Pons (tissue), 1 donor: ENCODE measurements at regions not wholly inside any gene's neighbourhood (a gene's known extent, or its start where the extent isn't known, plus 50 kb on each side); places are given as distances from the start of the nearest gene placed in this dataset.
A peak's percentile ranks its signal among the peaks of the same experiment; 100 is the strongest.

Source experiments
- DNase-seq: peaks from one replicate; pipeline ENCODE4 v3.0.0-alpha.2; 2016; ENCODE audit warnings: low spot score

DNA sequence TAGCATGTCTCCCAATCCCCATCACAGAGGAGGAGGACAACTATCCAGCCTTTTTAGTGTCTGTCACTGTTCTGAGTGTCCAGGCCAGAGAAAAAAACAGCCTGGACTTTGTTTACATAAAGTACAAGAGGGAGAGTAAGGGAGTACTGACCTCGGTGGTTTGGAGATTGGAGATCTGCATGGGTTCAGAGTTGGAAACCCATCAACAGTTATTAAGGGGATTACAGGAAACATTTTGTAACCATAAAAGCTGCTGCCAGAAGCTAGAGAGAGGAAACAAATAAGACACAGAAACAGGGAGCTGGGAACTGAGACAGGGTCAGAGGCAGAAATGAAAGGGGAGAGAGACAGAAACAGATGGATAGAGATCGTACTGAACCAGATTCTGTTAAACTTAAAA is 131.5 kb upstream of the CTTNBP2NL start:
- peak; percentile 9 for DNase-seq

DNA sequence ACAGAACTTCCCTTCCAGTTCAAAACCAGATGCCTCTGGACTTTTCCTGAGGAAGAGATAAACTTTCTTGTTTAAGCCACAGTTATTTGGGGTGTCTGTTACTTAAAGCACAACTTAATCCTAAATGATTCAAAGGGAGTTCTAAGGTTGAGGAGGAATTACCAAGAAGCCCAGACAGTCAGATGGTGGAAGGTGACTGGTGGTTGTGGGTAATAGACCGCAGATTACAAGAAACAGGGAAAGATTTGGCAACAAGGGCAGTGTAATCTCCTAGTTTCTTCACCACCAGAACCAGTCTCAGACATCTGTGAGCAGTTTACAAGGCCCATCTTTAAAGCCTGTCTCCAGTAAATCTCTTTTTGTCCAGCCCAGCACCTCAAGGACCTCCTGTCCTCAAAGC is 130.1 kb upstream of the CTTNBP2NL start:
- no peak for DNase-seq

DNA sequence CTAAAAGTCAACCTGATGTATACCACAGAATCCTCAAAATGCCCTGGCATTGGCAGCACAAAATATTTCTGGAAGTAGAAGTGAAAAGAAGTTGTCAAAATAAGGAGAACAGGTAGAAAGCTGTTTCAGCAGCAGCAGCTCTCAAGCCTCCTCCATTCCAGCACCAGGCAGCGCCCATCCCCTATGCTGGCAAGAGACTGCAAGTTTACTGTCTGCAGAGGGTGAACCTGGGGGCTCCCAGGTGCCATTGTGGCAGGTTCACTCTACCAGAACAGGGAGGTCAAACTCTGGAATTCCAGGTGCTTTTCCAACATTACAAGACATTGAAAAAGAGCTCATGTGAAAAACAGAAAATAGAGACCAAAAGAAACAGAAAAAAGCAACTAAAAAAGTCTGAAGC is 128.8 kb upstream of the CTTNBP2NL start:
- no peak for DNase-seq

DNA sequence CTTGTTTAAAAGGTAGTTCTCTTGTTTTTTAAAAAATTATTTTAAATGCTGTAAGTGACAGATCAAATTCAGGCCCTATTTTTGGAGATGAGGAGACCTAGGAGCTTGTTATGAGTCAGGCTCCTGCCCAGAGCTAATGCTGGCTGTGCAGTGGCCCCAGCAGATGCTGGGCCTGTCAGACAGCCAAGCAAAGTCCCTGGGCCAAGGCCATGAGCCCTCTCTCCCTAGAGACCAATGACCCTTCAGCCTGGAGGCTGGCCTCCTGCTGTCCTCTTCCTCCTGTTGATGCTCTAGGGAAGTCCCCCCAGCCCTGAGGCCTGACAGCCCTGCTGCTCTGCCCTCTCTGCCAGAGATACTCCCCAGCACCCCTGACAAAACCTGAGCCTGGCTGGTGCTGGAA is 128.1 kb upstream of the CTTNBP2NL start:
- no peak for DNase-seq

DNA sequence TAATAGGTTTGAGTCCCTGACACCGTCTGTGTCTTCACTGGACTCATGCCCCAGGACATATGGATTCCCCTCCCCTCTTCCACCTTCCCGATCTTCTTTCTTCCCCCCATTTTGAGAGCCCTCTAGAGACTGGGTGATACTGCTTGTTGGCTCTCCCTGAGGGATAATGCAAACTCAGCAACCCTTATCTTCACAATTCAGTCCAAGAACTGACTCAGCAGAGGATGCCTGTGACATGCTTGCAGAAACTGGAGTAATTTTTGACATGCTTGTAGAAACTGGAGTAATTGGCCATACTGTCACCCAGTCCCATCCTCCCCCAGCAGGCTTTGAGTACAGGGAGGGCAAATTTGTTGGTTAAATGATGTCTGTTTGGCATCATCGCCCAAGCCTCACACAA is 127.6 kb upstream of the CTTNBP2NL start:
- DNase-seq = no peak

DNA sequence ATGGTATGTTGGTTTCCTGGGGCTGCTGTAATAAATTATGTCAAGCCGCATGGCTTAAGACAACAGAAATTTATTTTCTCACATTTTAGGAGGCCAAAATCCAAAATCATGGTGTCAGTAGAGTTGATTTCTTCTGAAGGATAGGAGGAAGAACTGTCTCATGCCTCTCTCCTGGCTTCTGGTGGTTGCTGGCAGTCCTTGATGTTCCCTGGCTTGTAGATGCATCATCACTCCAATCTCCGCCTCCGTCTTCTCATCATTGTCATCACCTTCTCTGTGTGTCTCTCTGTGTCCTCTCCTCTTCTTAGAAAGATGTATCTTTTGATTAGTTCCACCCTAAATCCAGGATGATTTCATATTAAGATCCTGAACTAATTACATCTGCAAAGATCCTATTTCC is 124.7 kb upstream of the CTTNBP2NL start:
- no peak for DNase-seq

DNA sequence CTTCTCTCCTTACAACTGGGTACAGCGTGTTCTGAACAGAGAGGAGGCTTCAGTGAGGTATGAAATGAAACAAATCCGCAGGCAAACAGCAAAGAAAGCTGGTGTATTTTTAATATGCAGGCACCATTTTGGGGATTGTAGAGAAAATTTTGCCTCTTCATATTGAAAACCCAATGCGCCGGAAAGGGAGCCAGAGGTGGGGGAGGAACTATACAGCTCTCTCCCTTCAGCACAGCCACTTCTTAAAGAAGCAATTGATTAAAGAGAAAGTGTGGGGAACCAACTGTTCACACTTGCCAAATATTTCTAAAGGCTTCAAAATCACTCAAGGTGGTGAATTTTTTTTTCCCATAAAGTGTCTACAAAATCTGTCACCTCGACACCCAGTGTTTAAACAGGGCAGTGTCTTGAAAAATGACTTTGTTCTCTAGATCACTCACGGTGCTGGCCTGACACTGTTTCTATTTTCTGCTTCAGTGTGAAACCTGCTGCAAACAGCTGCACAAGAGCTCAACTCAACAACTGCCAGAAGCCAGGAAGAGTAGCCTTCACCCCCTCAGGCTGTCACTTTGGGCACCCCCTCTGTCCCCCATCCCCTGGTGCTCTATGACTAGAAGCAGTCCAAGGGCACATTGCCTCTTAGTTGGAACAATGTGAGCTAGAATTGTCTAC is 123.8 kb upstream of the CTTNBP2NL start:
- no peak for DNase-seq

DNA sequence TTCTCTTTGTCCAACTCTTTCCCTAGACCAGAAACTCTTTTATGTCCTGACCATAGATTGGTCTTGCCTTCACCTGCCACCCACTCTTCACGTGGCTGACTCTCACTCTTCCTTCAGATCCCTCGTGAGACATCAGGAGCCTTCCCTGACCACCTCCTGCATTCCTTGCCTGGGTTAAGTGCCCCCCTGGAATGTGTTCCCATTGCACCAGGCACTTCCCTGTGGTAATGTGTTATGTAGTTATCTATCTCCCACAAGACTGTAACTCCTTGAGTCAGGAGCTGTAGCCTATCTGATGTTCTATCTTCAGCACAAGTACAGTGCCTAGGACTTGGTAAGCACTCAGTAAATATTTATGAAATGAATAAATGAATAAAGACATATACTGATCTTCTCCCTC is 111.2 kb upstream of the CTTNBP2NL start:
- DNase-seq = no peak

DNA sequence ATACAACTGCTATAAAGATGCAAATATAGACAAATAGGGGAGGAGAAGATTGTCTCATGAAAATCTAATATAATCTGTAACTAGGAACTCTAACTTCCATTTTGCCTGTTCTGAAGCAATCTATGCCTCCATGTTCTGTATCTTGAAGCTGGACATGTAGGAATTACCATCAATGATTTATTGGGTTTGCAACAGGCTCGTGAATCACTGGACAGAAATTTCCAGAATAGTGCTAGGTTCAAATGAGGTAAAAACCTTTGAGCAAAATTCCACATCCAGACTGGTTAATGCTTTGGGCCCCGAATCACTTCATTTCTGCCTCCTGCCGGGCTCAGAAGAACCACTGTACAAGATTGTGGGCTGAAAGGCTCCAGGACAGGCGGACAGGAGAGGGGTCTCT is 110.7 kb upstream of the CTTNBP2NL start:
- DNase-seq = no peak

DNA sequence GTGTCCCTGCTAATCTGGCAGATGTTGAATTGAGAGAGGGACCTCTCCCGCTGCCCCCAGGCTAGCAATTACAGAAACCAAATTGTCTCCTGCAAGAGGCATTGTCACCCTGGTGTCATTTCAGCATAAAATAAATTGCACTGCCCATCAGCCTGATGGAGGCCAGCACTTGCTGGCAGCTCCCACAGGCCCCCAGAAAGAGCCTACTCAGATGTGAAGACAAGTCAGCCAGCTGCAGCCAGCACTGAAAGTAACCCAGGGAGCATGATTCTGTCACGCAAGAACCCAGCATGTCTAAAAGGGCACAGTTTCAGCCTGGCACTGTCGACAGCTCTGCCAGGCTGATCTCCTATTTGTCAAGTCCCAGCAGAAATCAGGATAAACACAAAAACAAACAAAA is 110.3 kb upstream of the CTTNBP2NL start:
- no peak for DNase-seq

DNA sequence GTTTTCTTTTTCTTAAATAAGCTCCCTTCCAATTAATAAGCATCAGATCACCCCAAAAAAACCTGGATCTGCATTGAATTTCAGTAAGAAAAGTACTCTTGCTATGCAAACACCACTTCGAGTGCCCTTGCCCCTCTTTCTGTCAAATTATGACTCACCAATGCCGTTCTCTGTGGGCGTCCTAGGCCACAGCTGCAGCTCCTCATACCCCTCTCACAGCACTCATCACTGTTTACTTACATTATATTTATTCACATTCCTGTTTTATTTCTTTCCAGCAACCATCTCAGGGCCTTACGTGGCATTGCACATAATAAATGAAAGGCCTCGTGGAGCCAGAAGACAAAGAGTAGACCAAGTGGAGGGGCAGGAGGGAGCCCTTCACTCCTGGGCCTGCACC is 99.1 kb upstream of the CTTNBP2NL start:
- DNase-seq = no peak

DNA sequence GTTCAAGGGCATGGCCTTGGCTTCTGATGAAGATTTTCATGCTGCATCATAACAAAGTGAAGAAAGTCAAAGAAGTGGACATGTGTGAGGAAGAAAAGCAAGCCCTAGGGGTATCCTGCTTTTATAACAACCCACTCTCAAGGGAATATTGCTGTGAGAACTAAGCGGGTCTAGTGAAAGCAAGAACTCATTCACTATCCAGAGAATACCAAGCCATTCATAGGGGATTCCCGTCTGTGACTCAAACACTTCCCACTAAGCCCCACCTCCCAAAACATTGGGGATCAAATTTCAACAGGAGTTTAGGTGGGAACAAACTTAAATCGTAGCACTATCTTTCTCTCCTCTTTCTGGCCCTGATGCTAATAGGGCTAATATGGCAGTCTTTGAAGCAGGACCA is 98.5 kb upstream of the CTTNBP2NL start:
- DNase-seq = no peak

DNA sequence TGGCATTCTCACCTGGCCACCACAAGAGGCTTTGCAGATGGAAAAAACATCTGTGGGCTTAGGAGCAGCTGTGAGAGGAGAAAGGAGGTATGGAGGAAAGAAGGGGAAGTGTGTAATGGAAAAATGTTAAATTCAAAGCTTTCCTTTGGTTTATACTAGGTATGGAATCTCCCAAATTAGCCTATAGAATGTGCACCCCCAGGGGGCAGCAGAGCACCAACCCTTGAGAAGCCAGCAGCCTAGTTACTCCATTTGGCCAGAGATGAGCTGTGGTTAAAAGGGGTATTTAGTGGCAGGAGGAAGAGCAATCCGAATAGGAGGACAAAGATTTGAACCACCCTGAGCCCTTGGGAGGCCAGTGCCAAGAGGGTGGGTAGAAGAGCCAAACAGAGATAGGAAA is 97.5 kb upstream of the CTTNBP2NL start:
- no peak for DNase-seq

DNA sequence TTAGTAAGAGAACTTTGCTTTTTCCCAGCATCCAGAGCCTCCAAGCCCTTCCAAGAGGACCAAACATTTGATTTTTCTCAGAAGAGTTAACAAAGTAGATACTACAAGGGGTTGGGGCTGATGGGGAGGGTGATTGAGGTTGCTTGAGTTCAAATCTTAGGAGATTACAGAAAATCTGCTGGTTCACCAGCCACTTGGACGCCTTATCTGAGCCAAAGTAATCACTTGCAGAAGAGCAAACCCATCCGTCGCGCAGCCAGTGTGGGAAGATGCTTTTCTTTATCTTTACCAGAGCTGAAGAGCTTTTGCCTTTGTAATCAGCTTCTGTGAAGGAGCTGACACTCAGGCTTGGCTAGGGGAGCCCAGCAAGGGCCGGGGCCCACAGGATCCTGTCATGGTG is 91.9 kb upstream of the CTTNBP2NL start:
- no peak for DNase-seq

DNA sequence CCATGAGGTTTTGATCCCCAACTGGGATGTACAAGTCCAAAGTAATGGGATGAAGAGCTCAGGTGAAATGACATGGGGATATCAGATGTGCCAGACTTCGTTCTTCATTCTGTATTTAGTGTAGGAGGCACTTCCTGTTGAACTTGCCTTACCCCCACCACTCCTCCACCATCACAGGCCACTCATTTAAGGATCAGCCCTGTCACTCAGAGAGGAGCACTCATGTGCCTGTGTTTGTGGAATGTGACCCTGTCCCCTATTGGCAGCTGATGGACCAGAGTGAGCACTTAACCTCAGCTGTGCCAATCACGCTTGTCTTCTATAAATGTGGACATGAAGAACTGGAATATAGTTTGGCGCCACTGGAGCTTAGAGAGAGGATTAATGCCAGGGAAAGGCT is 91.4 kb upstream of the CTTNBP2NL start:
- no peak for DNase-seq

DNA sequence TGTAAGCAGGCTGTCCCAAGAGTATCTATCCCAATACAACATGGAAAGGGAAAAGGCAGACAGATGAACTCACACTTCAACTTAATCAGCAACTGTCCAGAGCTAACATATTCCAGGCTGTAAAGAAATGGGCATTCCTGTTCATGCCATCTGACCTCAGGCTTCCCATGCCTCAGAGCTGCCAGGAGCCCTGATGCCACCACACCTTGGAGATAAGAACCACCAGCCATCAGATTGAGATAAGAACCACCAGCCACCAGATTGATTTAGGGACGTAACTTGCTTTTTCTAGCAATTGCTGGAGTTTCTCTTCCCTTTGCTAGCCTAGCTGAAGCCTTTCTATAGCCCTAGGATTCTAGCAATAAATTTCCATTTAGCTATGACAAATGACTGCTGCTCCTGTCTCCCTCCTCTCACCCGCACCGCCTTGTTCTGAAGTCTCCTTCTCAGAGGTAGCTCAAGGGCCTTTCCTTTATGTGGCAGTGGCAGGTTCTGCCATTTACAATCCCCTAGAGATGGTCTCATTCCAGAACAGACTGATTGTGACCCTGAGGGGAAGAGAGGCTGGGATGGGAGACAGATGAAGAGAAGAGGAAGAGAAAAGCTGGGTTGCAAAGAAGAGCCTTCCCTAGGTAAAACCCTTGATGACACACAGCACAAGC is 88.0 kb upstream of the CTTNBP2NL start:
- DNase-seq = no peak

DNA sequence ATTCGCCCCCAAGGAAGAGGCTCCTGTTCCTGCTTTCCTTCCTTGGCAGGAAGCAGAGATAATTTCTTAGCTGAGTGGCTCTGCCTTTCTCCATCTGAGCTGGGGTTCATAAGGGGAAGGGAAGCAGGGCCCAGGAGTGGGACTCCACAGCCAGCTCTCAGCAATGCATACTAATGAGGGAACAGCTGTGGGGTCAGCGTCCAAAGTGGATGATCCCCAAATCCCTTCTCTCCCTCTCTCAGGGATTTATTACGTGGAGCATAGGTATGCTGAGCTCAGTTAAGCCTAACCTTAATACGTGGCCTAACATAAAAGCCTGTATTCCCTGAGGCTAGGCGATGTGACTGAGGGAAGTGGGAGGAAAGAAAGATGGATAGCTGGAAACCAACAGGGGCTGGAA is 87.3 kb upstream of the CTTNBP2NL start:
- no peak for DNase-seq

DNA sequence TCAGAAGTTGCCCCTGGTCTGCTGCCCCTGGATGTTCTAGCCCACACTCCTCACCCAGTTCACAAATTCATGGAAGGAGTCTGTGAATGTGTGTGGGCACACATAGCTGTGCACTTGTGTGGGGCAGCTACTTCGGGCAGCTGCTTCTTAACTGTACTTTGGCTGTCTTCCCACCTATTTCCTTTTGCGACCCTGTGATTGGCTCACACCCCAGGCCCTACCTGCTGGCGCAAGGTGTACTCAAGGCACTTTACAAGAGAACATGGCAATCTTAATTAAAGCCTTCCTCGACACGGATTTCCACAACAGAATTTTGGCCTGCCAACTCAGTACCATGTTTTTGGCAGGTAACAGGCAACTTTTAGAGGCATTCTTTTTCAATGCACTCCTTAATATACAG is 86.5 kb upstream of the CTTNBP2NL start:
- no peak for DNase-seq

DNA sequence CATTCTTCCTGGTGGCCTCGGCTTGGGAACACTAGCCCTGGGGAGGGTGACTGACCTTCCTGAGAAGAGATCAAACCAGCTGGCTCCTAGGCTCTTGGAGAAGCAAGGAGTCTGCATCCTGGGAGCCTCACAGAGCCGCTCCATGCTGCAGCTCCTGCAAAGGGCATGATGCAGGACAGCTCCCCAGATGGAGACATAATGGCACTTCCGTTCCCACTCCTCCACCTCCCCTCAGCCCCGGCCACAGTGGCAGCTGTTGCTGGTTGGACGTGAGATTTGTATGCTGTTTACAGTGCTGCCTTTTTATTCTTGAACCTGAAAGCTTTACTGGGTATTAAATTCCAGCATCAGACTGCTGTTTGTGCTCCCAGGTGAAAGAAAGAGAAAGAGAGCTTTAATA is 83.7 kb upstream of the CTTNBP2NL start:
- no peak for DNase-seq

DNA sequence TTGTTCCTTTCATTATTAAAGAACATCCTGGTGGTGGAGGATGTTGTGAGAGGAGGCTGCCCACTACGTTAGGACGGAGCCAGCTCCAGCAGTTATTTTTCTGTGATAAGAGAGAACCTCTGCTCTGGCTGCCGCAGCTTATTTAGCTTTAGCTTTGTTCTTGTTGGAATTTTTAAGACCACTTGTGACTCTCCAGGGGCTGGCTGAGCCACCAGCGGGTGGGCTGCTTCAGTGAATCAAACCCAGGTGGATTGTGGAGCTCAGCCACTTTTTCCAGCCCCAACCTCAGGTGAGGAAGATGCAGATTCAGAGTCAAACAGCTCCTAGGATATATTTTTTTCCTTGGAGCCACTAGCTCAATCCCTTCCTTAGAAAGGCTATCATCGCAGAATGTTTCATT is 83.1 kb upstream of the CTTNBP2NL start:
- DNase-seq = no peak

DNA sequence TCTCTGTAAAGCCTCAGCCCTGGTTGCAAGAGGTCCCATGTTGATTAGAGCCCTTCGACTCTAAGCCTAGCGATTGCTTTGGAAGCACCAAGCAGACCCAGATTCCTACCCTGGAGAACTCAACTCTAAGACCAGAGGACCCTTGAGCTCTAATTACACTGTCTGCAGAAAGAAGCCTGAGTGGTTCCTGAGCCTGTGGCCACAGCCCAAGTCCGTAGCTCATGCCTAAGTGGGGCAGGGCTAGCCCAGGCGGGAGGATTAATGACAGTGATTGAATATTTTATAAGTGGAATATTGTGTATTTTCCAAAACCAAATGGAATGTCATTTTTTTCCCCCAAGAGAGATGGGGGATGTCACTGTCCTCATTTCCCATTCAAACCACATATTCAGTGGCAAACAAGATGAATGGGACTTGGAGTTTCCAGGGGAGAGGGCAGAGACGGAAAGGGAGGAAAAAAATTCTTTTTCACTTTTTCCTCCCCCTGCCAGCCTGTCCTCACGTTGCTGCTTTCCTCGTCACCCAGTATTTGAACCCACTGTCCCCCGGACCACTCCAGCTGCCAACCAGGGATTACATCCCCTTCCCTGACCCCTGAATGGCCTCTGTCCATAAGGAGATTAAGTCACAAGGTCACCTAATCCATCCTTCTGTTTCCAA is 79.6 kb upstream of the CTTNBP2NL start:
- DNase-seq = no peak

DNA sequence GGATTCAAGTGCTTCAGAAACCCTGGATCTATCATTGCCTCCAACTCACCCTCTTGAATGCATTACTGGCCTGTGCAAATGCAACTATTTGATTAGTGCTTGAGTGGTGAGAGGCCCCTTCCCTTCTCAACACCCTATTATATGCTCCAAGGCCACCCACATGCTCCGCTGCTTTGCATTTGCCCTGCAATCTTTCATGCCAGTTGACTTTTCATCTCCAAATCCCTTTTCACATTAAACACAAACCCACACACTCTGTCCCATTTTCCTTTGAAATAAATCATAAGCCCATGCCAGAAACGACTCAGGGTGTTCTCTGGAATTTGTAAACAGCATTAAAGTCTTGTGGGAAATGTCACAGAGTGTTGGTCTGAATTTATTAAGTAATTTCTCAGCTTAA is 78.9 kb upstream of the CTTNBP2NL start:
- DNase-seq = peak; percentile 9

DNA sequence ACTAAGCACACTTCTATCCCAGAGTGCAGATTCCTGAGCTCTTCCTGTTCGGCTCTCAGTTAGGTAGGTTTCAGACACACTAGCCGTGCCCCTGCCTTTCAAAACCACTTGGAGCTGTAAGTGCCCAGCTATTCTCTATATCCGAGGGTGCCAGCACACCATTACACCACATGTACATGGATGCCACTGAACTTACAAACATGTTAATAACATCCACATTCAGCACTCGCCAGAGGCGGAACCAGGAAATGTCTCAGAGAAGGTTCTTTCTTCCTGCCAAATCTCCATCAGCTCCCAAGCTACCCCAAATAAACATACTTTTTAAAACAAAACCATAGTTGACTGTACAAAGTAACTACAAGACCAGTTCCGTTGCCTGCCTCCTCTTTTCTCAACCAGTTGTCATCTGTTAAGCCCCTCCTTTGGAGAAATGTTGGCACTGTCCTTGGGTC is 78.4 kb upstream of the CTTNBP2NL start:
- DNase-seq = no peak

DNA sequence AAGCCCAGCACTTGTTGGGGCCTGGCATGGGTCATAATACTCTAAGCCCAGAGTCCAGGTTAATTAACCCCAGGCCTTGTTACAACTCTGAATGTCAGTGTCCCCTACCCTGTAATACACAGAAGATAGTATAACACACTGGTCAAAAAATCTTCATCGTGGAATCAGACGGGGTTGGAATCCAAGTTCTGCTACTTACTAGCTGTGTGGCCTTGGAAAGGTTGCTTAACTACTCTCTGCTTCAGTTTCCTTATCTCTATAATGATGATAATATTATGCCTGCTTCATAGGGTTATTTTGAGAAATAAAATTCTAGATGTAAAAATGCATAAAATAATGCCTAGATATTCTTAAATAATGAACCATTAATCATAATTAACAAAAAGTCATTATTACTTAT is 77.8 kb upstream of the CTTNBP2NL start:
- DNase-seq = no peak
